BE2C (cell line): ENCODE measurements at regions not wholly inside any gene's neighbourhood (a gene's known extent, or its start where the extent isn't known, plus 50 kb on each side); places are given as distances from the start of the nearest gene placed in this dataset.

Experiments
- DNase-seq: peaks from one replicate; pipeline ENCODE4 v3.0.0-alpha.2; 2020
- H3K27me3 ChIP-seq: fragments of 250-450 bp; sonication (Bioruptor Pico); 2 replicates; pipeline ENCODE4 v1.5.1; 2020; ENCODE audit warnings: mild to moderate bottlenecking
- H3K36me3 ChIP-seq: fragments of 250-450 bp; sonication (Bioruptor Pico); 2 replicates; pipeline ENCODE4 v1.5.1; 2020; ENCODE audit warnings: mild to moderate bottlenecking
- H3K4me1 ChIP-seq: fragments of 250-450 bp; sonication (Bioruptor Pico); 2 replicates; pipeline ENCODE4 v1.5.1; 2020
- H3K4me3 ChIP-seq: 2 replicates; pipeline ENCODE4 v1.5.1; 2011; ENCODE audit warnings: low read depth, low read length
- H3K9me3 ChIP-seq: fragments of 250-450 bp; sonication (Bioruptor Pico); 2 replicates; pipeline ENCODE4 v1.5.1; 2020
- TF ChIP-seq, protein P1 (sequence below): IDR thresholded peaks from 2 replicates; pipeline ENCODE4 v1.5.1; 2012; ENCODE audit warnings: mild to moderate bottlenecking, low read depth, low read length

DNA sequence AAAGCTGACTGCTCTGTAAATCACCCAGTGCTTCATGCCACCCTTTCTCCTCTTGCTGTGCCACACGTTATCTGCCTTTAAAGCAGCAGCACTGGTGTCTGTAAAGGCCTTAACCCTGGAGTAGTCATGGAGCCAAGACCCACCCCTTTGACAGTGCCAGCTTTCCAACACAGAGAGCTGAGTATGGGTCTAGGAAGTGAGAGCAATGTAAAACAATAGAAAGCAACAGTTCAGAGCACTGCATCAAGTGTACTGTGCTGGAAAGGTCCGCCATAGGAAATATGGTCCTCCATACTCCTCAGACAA is 139.5 kb downstream of the DAD1 start:
- Histone ChIP-seq H3K4me1 (no peaks in the 10 kb centered on the region), H3K36me3 (no peaks in the 10 kb centered on the region), H3K4me3 (no peak overlapping the region), H3K27me3 (no peaks in the 10 kb centered on the region), H3K9me3 (no peaks in the 10 kb centered on the region)
- TF ChIP-seq, protein P1, sequence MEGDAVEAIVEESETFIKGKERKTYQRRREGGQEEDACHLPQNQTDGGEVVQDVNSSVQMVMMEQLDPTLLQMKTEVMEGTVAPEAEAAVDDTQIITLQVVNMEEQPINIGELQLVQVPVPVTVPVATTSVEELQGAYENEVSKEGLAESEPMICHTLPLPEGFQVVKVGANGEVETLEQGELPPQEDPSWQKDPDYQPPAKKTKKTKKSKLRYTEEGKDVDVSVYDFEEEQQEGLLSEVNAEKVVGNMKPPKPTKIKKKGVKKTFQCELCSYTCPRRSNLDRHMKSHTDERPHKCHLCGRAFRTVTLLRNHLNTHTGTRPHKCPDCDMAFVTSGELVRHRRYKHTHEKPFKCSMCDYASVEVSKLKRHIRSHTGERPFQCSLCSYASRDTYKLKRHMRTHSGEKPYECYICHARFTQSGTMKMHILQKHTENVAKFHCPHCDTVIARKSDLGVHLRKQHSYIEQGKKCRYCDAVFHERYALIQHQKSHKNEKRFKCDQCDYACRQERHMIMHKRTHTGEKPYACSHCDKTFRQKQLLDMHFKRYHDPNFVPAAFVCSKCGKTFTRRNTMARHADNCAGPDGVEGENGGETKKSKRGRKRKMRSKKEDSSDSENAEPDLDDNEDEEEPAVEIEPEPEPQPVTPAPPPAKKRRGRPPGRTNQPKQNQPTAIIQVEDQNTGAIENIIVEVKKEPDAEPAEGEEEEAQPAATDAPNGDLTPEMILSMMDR, result no peak
- DNase-seq, result no peak

DNA sequence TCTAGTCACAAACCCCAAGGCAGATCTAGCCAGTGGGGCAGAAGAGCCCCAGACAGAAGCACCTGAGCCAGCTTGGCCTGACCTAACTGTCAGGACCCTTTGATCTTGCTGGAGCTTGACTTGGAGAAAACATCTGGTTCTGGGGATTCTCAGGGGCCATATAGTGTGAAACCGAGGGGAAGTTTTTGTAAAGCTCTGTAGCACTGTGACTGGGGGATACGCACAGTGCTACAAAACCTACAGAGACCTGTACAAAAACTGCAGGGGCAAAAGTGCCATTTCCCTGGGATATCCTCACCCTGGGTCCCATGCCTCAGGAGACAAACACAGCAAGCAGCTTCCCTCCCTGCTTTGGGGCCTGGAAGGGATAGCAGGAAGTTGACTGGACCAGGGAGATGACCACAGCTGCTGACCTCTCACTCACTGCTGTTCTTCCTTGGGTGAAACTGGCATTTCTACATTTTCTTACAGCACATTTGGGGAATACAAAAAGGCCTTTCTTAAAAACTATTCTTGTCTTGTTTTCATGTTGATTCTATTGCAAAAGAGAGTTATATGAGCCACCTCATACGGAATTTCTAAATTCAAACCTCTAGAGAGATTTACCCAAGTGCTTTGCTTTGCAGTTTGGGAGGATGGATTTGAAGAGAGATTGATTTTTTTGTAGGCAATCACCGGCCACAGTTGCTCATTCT is 140.0 kb downstream of the DAD1 start:
- no peak for DNase-seq
- Histone ChIP-seq H3K9me3 (no peaks in the 10 kb centered on the region), H3K4me3 (no peak overlapping the region), H3K27me3 (no peaks in the 10 kb centered on the region), H3K4me1 (no peaks in the 10 kb centered on the region), H3K36me3 (no peaks in the 10 kb centered on the region)
- TF ChIP-seq, protein P1, result no peak

DNA sequence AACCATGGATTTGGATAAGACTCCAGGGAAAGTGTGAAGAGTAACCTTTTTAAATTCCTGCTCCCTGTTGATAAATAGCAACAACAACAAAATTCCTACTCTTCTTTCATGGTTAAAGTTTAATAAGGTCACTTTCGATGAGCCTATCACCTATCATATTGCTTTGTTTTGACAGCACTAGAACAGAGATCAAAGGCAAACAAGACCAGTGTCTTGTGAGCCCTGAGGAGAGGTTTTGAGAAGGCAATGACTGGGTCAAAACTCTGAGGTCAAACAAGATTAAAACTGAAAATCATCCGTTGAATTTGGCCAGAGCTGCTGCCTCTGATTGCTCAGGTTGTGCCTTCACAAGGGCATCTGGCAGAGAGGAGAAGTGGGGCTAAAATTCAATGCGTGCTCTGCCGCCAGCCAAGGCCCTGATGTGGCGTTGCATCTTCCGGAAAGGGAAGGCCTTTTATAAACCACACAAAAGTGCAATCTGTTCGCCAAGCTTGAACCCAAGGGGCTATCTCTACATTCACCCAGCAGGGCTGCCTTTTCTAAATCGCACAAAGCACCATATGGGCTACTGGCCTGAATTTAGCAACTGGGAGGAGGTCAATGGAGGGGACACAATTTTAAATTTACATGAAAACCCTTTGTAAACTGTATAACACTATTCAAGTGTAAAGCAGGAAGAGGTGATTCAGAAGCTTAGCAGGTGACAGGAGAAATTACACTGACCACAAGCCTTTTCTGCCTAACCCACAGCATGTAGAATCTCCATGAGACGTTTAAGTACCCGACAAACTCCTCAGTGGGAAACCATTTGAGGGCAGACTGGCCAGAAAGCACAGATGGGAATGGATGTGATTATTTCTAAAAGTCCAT is 140.8 kb downstream of the DAD1 start:
- Histone ChIP-seq H3K36me3 (no peaks in the 10 kb centered on the region), H3K4me1 (no peaks in the 10 kb centered on the region), H3K9me3 (no peaks in the 10 kb centered on the region), H3K27me3 (no peaks in the 10 kb centered on the region), H3K4me3 (no peak overlapping the region)
- TF ChIP-seq, protein P1, result no peak
- DNase-seq, result no peak

DNA sequence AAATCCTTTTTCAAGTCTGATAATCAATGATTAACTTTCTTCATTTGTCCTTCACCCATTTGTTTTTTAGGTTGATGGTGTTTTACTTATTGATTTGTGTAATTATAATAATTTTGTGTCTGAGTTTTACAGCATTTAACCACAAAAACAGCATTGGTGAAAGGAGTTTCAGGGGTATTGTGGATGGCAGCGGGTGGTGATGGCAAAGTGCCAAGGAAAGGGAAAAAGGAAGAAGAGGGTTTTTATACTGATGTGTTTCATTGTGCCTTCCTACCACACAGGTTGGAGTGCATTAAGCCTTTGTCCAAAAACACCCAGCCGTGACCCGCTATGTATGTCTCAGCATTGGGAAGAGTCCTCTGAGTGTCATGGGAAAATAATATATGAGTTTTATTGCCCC is 150.3 kb downstream of the DAD1 start:
- H3K4me1 ChIP-seq, result no peaks in the 10 kb centered on the region
- no peaks in the 10 kb centered on the region for H3K27me3 ChIP-seq
- H3K36me3 ChIP-seq, result no peaks in the 10 kb centered on the region
- no peak for DNase-seq
- H3K9me3 ChIP-seq, result no peaks in the 10 kb centered on the region
- TF ChIP-seq, protein P1, result no peak
- no peak overlapping the region for H3K4me3 ChIP-seq

DNA sequence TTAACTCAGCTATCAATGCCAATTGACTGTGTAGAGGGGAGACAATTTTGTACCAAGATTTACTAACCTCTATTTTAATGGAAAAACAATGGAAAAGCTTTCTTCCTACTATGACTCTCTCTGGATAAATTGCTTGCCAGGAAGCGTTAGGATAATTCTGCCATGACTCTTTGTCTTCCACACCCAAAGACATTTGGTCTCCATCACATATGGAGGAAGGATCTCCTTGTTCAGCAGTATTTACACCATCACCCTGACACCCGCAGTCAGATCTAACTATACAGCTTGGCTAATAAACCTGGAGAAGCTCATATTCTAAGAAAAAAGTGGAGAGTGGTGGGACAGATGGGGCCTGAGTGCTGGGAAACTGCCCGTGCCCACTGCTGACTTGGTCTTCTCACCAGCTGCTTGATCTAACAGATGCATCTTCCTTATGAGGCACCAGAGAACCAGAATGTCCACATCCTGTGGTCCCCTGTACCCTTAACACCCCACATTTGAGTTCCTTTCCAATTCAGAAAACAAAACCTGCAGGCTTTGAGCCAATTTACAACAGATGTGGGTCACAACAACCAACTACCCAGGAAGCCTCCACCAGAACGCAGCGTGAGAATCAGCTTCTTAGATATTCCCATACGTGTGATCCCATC is 154.0 kb downstream of the DAD1 start:
- Histone ChIP-seq H3K4me1 (no peaks in the 10 kb centered on the region), H3K27me3 (no peaks in the 10 kb centered on the region), H3K4me3 (no peak overlapping the region), H3K36me3 (no peaks in the 10 kb centered on the region), H3K9me3 (no peaks in the 10 kb centered on the region)
- TF ChIP-seq, protein P1, result no peak
- no peak for DNase-seq
